NCI-H1092 treated with DMSO at 0.1 percent for 48 hours (cell line): ENCODE measurements at regions not wholly inside any gene's neighbourhood (a gene's known extent, or its start where the extent isn't known, plus 50 kb on each side); places are given as distances from the start of the nearest gene placed in this dataset.

Experiments used
- DNase-seq: peaks from one replicate; lab custom pipeline; 2025; lab: John Stamatoyannopoulos, UW

DNA sequence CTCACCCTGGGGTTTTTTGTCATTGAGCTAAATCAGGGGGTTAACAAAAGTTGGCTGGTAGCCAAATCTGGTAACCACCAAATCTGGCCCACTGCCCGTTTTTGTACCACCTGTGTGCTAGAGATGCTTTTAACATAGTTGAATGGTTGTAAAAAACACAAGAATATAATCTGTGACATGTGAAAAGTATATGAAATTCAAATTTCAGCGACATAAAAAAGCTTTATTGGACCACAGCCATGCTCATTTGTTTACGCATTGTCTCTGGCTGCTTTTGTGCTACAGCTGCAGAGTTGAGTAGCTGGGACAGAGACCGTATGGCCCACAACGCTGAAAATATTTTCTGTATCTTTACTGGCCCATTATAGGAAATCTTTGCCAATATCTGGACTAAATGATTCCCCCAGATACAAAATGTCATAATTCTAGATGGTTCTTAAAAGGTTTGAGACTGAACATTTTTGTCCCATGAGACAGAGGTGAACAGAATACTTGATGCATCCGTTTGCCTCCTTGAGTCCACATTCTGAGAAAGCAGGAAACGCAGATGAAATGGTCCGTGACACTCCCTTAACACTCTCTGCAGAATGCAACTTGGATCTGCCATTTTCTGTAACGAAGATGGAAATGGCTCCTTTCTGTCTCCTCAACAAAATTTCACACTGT, 120.9 kb upstream of the PDZRN3 start:
- peak; percentile 65 for DNase-seq

DNA sequence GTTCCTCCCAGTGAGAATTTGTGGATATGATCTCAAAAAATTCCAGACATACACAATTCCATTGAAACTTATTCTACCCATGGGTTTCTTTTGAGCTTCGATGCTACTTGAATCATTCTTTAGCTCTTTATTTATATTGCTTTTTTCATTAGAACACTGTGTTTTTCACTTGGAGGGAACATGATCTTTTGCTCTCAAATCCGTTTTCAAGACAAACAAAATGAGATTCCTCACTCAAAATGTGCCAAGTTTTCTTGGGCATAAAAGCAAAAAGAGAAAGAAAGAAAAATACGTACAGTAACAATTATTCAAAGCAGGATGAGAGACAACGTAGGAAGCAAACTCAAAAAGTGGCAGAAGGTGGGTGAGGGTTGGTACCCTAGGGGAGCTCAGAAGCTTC, 118.8 kb upstream of the PDZRN3 start:
- no peak for DNase-seq

DNA sequence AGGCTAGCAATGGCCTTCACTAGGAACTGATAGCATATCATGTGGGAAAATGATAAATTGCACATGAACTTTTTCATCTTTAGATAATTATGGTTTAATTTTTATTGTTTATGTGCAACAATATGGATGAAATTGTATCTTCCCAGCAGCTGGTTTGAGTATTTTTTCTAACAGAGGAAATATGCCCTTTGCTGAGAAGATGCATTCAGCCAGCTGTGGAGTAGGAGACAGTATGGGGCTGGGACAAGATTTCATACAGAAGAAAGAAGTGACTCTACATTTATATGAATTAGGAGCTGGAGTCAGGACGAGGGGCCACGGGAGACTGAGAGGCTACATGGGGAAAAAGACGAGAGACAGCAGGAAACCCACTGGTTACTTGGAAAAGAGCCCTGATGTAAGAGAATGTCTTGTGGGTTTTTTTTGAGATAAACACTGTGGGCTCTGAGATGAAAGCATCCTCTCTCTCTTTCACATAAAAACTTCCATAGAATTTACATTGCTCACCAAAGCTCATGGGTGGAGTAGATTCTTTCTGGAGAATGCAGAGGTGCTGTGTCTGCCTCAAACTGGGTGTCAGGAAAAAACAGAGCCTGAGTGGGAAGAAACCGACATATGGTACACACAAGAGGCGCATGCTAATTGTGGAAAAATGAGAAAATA, 115.2 kb upstream of the PDZRN3 start:
- DNase-seq, result no peak

DNA sequence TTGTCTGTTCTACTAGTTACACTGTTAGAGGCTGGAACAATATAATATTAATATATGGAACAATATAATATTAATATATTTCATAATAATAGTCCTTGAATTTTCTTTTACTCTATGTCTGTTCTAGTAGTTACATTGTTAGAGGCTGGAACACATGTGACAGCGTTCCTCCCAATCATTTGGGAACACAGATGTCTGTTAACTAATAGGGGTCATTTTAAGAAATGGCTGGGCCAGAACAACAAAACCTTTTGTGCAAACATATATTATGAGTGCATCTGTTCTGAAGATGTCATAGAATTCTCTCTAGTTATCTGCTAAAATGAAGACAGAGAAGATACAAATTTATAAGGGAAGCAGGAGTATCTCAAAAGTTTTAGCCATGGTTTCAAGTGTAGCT, 114.0 kb upstream of the PDZRN3 start:
- DNase-seq, result no peak

DNA sequence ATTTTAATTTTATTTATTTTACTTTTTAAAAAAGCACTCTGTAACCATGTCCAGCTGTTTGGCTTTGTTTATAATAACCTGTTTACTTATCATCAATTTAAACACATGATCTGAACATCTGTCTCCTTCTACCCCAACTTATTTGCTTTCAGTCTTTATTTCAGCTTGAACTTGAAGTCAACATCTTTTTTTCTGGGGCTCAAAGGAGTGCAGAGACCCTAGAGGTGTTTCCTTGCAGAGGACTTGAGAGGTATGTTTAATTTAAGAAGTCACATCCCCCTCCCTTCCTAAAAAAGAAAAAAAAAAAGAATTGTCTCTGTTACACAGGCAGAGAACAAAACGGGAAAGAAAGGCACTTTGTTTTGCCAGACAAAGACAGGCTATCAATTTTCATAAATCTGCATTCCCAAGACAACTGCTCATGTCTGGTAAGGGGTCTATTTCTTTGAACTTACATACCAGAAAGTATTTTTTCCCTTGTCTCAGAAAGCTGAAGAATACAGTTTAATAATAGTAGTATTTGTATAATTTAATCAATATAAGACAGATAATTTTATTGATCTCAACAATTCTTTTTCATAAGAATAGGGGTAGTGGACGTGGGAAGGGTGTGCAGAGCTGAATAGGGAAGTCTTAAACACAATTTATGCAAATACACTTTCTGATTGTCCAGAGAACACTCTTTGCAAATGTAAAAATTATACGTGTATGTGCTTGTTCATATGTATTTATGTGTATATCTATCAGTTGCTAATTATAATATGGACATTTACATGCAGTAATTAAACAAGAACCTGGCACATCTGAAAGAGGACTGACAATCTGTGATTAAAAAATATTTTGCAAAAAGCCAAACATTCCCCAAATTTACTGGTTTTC, 109.7 kb upstream of the PDZRN3 start:
- DNase-seq, result peak; percentile 26

DNA sequence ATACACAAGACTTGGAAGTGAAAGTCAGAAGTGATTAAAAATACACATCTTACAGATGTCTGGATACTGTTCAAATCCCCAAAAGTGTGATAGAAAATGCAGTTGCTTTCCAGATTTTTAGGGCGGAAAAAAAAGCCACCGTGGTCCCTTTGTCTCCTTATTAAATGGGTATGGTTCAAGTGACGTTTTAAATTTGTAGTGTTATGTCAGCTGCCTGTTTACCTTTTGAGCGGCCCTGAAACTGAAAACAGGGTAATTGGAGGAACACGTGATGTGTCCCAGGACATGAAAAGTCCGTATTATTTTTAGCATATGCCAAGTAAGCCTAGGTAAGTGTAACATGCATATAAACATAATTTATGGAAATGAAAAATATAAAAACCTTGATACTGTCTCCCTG, 109.0 kb upstream of the PDZRN3 start:
- DNase-seq, result peak; percentile 42

DNA sequence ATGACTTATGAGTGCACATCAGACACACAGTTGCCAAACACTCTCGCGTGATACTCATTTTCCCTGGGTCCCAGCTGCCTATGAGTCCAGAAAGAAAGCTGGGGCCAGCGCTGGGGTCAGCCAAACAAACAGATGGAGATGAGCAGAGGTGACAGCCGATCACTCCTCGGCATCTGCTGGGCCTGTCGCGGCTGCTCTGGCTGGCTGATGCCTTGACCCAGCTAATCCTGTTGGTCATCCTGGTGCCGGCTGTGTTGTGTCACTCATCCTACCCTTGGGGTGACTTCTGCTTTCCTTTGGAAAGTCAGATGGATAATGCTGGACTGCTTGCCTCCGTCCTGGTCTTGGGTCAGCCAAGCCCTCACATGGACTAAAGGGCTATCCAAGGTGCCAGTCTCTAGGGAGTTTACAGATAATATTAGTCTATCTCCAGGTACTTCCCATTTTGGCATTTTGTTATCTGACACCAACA, 105.3 kb upstream of the PDZRN3 start:
- DNase-seq, result no peak

DNA sequence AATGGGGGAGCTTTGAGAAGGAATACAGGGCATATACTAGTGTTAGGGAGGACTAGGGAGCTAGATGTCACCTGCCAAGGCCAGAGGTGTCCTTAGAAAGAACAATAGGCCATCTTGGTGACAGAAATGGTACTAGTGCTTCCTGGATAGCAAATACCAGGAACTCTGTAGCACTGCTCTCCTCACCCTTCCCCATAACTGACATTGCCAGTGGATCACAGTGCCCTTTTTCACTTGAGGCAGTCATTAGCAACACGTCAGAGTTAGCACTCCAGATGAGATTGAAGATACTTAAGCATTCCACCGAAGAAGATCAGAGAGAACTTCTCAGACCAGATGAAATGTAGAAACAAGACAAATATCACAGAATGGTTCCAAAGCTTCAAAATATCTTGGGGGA, 103.1 kb upstream of the PDZRN3 start:
- no peak for DNase-seq

DNA sequence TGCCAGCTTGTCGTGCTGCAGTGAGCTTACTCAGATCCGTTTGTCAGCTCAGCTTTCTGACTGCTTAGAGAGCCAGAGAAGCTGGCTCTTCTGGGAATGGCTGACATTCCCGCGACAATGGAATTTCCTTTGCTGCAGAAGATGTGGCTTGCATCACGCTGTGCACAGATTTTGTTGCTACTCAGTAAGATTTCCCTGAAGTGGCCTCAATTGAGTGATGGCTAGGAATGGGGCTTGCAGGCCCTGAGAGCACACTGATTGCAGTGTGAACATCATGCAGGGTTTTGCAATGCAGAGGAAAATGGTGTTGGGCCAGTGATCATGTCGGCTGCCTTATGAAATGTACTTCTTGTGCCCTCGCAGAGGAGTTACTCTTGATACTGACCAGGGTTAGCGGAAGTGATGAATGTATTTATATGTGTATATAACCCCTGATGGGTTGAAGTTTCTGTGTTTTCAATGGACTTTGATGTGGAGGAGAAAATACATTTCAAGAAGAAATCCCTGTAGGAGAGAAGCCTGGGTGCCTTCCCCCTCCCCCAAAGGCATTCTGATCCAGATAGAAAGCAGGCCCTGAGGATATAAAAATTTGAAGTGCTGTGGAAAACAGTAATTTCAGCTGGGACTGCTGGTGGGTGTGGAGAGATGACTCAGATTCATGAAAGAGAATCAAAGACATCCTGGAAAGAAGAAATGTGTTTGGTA, 102.5 kb upstream of the PDZRN3 start:
- no peak for DNase-seq

DNA sequence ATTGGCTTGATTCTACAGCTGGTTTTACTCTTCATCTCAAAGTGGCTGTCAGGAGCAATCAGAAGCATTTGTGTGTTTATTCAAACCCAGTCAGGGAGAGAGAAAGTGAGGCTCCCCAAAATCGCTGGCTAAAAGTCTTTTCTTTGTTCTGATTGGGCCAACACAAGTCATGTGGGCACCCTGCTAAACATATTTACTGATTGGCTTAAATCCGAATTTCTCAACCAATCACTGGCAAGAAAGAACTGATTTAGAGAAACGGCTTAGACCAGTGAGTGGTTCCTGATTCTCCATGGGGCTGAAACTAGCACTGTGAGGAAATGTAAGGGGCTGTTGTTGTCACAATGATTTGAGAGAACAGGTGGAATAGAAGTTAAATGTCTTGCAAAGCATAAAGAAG, 98.9 kb upstream of the PDZRN3 start:
- no peak for DNase-seq

DNA sequence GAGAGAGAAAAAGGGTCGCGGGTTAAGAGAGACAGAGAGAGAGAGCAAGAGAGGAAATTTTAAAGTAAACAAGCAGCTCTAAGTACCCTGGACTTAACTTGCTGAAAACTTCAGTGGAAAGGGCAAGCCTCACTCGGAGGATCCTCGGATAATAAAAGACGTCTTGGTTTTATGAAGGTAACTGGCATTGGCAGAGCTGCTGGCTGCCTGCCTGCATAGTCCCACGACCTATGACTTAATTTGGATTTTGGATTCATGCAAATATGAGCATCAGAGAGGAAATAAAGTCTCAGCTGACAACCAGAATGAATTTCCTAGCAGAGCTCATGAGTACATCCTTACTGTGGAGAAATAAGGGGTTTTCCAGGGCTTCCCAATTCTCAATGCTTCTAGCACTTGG, 95.1 kb upstream of the PDZRN3 start:
- no peak for DNase-seq

DNA sequence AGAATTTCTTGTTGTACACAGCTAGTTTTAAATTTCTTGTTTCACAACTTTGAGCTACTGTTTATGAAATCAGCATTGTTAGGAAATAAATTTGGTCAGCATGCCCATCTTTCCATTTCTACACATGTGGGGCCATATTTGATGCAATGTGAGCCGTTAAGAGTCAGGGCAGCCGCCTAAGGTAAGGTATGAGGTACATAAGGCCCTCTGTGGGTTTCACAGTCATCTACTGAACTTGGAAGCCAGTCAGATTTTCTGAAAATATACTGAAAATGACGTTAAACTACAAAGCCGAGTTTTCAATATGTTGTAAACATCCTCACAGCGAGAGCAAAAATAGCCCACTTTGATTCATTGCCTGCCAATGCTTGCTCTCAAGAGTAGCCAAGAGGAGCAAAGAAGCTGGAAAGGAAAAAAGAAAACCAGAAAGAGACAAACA, 94.7 kb upstream of the PDZRN3 start:
- no peak for DNase-seq

DNA sequence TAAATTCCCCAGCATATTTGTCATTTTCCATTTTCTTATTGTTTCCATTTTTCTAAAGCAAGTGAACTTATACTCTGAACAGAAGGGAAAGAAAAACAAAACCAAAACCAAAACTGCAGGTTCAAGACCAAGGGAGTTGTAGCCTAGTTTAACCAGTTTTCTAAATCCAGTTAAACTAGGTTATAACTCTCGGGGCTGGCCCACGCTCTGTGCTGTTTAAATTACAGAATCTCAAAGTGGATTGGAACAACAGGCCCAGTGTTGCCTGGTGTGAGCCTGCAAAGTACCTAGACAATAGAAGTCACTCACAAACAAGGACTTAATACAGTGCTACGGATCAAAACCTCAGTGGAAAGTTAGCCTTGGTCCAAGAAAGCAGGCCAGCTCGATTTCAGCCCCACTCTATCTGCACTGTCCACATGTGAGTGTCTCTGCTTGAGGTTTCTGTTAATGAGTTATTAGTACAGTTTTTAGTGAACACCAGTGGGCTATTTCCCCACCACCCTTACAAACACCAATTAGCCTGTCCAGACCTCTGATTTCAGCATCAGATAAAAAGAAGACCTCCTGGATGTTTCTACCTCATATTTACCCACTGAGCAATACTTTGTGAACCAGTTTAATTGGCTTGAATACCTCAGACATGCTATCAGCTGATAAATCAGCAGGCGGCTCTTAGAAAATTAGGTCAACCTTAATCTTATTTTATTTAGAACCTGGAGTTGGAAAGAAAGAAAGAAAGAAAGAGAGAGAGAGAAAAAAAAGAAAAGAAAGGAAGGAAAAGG, 93.8 kb upstream of the PDZRN3 start:
- DNase-seq, result no peak

DNA sequence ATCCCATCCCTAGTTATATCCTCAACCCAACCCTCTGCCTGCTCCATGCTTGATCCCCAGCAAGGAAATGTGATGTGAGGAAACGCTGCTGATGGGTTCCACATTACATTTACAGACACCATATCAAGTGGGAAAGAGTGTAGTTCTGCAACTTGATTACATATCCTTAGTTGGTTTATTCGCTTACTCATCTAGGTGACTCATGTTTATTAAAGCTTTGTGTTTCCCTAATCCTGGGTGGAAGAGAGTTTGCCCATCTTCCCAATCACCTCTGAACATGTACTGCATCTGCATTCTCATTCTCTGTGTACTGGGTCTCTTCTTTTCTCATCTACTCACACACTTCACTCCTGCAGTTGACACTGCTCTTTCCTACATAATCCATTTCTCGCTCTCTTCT, 91.7 kb upstream of the PDZRN3 start:
- DNase-seq, result no peak

DNA sequence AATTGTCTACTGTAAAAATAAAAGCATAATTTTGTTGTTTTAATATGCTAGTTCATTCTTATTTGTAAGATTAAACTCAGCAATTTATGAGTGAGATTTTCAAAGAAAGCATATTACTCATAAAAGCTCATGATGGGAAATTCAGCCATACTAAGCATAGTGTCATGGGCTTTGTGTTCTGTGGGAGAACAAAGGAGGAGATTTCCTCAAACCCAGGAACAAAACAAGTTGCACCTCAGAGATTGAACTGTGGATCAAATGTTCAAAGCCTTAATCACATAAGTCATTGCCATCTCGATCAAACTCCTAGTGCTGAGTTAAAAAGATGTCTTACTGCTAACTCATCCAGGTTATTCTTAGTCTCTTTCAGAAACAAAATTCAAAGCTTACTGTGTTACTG, 85.6 kb upstream of the PDZRN3 start:
- no peak for DNase-seq

DNA sequence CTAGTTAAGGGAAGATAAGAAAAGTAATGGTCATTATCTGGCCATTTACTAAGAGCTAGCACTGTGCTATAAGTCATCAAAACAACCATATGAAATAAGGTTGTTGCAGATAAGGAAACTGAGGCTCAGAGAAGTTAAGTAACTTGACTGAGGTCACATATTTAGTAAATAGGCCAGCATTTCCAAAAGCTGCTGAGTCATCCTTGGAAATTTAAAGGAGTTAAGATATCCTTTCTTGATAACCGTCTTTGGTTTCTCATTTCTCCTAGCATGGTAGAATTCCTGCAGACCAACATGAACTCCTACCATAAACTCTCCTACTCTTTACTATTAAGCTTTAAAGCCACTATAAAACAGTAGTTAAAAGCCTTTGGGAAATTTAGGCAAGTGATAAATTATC, 85.0 kb upstream of the PDZRN3 start:
- no peak for DNase-seq

DNA sequence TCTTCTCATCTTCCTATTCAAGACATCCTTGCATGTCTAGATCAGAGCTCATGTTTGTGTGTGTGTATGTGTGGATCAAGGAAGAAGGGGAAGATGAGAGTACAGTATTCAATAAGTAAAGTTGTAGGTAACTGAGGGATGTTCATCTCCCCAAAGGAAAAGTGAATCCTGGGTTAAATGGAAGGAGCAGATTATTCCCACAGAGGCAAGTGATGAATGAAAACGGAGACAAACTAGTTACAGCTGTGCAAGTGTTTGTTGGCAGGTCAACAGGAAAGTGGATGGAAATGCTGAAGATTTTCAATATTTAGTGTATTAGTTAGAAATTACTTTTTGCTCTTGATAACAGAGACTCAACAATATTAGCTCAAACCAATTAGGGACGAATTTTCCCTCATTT, 84.2 kb upstream of the PDZRN3 start:
- no peak for DNase-seq

DNA sequence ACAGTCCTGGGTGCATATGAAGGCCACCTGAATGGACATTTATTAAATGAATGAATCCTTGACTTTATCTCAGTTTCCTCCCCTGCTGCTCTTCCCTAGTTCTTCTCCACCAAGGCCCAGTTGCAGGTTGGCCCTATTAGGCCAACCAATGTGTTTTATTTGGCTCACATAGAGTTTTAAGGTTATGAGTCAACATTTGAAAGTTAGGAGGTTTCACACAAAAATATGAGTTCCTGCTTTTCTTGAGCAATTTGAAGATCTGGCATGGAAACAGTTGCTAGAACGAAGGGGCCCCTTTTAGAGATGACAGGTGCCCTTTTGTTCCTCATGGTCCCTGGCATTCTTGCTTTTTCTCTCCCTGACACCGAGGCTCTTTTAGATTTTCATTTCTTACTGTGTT, 83.0 kb upstream of the PDZRN3 start:
- DNase-seq, result no peak

DNA sequence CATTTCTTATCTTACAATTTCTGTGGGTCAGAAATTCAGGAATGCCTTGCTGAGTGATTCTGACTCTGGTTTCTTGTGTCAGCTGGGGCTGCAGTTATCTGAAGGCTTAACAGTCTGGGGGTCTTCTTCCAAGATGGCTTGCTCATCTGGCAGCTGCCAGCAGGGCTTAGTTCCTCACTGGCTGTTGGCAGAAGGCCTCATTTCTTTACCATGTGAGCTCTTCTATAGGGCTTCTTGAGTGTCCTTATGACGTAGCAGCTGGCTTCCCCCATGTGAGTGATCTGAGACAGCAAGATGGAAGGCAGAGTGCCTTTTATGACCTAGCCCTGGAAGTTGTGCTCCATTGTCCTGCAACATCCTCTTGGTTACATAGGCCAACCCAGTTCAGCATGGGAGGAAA, 82.0 kb upstream of the PDZRN3 start:
- DNase-seq, result no peak

DNA sequence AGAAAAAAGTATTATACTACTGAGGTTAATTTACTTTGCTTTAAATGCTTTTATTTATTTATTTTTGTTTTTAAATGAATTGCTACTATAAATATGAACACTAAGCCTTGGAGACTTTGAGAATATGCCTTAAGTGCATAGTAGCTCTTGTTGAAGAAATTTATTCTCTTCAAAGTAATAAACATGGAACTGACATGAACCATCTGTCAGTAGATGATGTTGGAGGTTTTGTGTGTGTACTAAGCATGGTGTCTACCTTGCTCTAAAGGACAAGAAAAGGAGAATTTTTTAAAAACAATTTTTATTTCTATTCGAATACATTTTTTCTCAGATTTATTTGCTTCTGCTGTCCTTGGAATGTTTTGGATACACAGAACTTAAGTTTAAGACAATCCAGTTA, 81.1 kb upstream of the PDZRN3 start:
- DNase-seq, result no peak

DNA sequence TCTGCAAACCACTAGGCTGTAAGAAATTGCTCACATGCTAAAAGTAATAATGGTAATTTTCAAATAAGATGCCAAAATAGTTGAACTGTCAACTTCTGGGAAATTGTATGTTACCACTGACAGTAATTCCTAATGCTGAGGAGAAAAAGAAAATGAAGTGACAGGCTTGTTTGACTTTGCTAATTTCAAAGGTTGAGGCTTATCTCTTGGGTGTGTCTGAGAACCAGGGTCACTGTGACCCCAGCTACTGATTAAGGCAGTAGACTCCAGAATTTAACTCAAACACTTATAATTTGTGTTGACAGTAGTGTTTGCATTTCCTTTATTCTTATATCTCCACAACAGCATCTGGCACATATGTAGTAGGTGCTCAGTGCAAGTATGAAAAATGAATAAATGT, 74.6 kb upstream of the PDZRN3 start:
- no peak for DNase-seq

DNA sequence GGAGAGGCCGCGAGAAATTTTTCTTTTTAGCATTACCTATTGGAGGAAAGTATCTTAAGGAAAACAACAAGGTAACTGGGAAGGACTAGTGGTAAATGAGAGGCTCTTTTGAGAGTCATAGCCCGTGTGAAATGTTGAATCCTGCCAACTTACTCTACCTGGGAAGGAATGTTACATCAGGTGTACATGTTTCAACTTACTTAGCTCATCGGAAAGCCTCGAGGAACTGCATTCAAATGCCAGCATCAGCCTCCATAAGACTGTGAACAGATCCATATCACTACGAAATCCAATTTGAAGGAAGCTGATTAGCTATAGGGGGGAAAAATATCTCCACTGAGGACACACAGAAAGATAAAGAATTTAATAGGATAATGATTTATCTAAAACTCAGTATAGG, 72.3 kb upstream of the PDZRN3 start:
- no peak for DNase-seq
